Colonic mucosa (tissue), 4 donors: ENCODE measurements at regions not wholly inside any gene's neighbourhood (a gene's known extent, or its start where the extent isn't known, plus 50 kb on each side); places are given as distances from the start of the nearest gene placed in this dataset.

Source experiments
- DNase-seq: peaks from one replicate; pipeline ENCODE4 v3.0.0-alpha.2; 2020
- H3K27ac ChIP-seq: fragments of 200-600 bp; one replicate; pipeline ENCODE4 v1.8.0; 2021
- H3K27me3 ChIP-seq: fragments of 200-600 bp; one replicate; pipeline ENCODE4 v1.8.0; 2021
- H3K36me3 ChIP-seq: fragments of 200-600 bp; one replicate; pipeline ENCODE4 v1.8.0; 2021
- H3K4me1 ChIP-seq: fragments of 200-600 bp; one replicate; pipeline ENCODE4 v1.8.0; 2021; ENCODE audit warnings: mild to moderate bottlenecking
- H3K4me3 ChIP-seq: fragments of 200-600 bp; one replicate; pipeline ENCODE4 v1.8.0; 2021
- H3K9ac ChIP-seq, 2 donors: one replicate each; pipeline ENCODE4 v1.7.0; 2013; ENCODE audit warnings: control low read depth in 2 of 2, low read depth in 2 of 2, low read length in 2 of 2
- H3K9me3 ChIP-seq: fragments of 200-600 bp; one replicate; pipeline ENCODE4 v1.8.0; 2021
- intact Hi-C: fragments of 100-400 bp; cut with DNase I; formaldehyde crosslinking; loops from one replicate; pipeline ENCODE4 v1.14.1; 2022
- TF ChIP-seq, protein P1 (sequence below): fragments of 200-600 bp; IDR thresholded peaks from one replicate; pipeline ENCODE4 v1.8.0; 2022; ENCODE audit warnings: antibody characterized with exemption, mild to moderate bottlenecking
- donor health status: healthy.
- donor health status: DM: no; HTN: no; CAD: no.
- donor health status: DM: no; HTN: no; CAD: no.

DNA sequence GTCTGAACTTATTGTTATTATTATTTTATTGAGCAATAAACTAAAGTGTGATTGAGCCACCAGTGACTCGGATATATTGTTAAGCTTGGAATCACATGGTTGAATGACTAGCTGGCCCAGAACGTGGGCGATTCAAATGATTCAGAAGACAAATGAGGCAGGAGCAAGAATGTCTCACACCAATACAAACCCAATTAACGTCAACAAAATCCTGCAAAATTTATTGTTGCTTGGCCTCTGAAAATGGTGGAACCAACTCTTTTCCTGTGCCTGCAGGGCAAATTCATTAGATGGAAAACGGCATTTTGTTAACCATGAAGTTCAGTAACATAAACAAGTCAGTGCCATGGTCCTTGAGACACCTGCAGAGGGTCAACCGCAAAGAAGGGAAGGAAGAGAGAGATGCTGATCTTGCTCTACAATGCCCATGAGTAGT, 482.0 kb downstream of the SETD4 start:
- no peak overlapping the region for H3K9ac ChIP-seq
- no peak for DNase-seq
- TF ChIP-seq, protein P1, sequence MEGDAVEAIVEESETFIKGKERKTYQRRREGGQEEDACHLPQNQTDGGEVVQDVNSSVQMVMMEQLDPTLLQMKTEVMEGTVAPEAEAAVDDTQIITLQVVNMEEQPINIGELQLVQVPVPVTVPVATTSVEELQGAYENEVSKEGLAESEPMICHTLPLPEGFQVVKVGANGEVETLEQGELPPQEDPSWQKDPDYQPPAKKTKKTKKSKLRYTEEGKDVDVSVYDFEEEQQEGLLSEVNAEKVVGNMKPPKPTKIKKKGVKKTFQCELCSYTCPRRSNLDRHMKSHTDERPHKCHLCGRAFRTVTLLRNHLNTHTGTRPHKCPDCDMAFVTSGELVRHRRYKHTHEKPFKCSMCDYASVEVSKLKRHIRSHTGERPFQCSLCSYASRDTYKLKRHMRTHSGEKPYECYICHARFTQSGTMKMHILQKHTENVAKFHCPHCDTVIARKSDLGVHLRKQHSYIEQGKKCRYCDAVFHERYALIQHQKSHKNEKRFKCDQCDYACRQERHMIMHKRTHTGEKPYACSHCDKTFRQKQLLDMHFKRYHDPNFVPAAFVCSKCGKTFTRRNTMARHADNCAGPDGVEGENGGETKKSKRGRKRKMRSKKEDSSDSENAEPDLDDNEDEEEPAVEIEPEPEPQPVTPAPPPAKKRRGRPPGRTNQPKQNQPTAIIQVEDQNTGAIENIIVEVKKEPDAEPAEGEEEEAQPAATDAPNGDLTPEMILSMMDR, result no peak
- H3K27ac ChIP-seq, result no peak overlapping the region
- H3K27me3 ChIP-seq, result no peaks in the 10 kb centered on the region
- no peaks in the 10 kb centered on the region for H3K4me1 ChIP-seq
- no peaks in the 10 kb centered on the region for H3K9me3 ChIP-seq
- no peak overlapping the region for H3K4me3 ChIP-seq
- intact Hi-C loops, result no loop called here
- no peaks in the 10 kb centered on the region for H3K36me3 ChIP-seq

DNA sequence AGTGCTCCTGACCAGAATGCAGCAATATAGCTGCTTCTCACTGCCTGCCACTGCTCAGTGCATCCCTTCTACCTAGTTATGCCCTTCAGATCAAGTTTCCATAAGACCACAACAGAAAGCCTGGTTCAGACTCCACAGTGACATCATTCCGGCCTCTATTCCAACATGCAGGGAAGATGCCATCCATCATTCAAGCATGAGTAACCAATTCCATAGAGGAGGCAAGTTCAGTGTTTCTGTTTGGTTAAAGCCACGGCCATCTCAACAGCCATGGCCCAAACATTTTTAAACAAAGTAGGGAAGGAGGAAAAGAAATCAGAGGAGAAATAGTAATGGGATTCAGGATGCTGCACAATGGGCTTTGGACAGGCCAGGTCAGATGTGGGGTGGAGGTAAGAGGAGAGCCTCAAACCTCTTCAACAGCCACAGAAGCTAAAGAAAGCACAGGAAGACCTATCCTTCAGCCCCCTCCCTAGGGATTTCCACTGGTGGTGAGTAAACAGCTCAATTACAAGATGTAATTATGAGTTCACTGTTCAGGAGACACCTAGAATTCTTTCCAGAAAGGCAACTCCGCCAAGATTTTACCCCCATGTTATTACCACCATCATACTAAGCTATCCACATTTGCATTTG, 484.9 kb downstream of the SETD4 start:
- no peak overlapping the region for H3K27ac ChIP-seq
- H3K4me1 ChIP-seq, result no peaks in the 10 kb centered on the region
- intact Hi-C loops, result no loop called here
- H3K9ac ChIP-seq, result no peak overlapping the region
- H3K9me3 ChIP-seq, result no peaks in the 10 kb centered on the region
- H3K27me3 ChIP-seq, result no peaks in the 10 kb centered on the region
- TF ChIP-seq, protein P1, result no peak
- H3K36me3 ChIP-seq, result no peaks in the 10 kb centered on the region
- no peak for DNase-seq
- no peak overlapping the region for H3K4me3 ChIP-seq

DNA sequence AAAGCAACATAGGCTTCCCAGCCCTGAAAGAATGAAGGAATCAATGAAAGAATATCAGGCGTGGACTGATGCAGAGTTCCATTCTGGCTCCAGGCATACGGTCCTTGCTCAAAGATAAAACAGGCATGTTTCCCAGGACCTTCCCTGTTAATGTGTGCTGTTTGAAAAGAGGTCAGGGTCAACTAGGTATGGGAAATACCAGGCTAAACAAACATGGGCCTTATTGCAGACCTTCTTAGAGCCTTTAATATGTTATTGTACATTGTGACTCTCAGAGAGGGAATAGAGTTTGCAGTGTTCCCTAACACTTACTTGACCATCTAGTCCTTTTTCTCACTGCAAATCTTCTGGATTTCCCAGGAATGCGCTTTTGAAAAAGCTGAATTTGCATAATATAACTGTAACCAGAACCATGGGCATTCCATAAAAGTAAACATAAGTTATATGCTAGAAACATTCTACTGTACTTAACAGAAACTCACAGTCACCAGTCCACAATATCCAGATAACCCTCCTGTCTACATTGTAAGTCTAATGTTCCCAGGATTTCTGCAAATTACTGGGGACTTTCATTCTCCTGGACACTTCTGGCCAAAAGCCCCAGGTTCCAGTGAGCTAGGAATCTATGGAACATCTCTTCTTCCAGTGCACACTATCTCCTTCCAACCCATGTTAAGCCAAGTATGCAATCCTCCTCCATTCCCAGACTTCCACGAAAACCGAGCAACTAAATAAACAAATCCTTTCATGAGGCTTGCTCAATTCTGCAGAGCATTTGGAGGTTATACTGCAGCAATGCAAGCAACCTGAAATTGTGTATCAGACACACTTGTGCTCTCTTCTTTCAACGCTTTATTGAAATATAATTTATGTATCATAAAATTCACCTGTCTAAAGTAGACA, 486.6 kb downstream of the SETD4 start:
- Histone ChIP-seq H3K27me3 (no peaks in the 10 kb centered on the region), H3K27ac (no peak overlapping the region), H3K9me3 (no peaks in the 10 kb centered on the region), H3K4me1 (no peaks in the 10 kb centered on the region), H3K4me3 (no peak overlapping the region), H3K9ac (no peak overlapping the region), H3K36me3 (no peaks in the 10 kb centered on the region)
- DNase-seq, result no peak
- TF ChIP-seq, protein P1, result no peak
- intact Hi-C loops, result no loop called here

DNA sequence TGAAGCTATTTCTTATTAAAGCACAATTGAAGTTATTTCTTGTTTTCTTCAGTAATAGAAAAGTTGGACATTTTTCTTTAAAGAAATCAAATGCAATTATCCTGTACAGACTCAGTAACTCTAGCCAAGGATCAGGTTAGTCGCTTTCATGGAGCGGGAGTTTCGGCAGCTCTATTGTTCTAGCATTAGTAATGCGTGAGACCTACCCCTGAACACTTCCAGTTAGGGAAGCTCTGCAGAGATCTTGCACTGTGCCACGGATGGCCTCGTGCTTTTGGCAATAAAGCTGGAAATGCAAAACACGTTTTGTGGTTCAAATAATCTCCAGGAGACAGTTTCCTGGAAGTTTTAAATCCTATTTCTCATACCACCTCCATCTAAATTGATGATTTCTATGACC, 488.4 kb downstream of the SETD4 start:
- no peak overlapping the region for H3K9ac ChIP-seq
- no peaks in the 10 kb centered on the region for H3K4me1 ChIP-seq
- H3K36me3 ChIP-seq, result no peaks in the 10 kb centered on the region
- no peak overlapping the region for H3K27ac ChIP-seq
- H3K4me3 ChIP-seq, result no peak overlapping the region
- TF ChIP-seq, protein P1, result no peak
- DNase-seq, result no peak
- H3K27me3 ChIP-seq, result no peaks in the 10 kb centered on the region
- intact Hi-C loops, result no loop called here
- no peaks in the 10 kb centered on the region for H3K9me3 ChIP-seq

DNA sequence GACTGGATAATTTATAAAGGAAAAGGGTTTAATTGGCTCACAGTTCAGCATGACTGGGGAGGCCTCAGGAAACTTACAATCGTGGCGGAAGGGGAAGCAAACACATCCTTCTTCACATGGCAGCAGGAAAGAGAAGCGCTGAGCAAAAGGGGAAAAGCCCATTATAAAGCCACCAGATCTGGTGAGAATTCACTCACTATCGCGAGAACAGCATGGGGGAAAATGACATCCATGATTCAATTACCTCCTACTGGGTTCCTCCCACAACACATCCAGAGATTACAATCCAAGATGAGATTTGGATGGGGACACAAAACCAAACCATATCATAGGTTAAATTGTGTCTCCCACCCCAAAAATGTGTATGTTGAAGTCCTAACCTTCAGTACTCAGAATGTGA, 491.7 kb downstream of the SETD4 start:
- Histone ChIP-seq H3K27ac (no peak overlapping the region), H3K36me3 (no peaks in the 10 kb centered on the region), H3K9me3 (no peaks in the 10 kb centered on the region), H3K9ac (no peak overlapping the region), H3K4me3 (no peak overlapping the region), H3K4me1 (no peaks in the 10 kb centered on the region), H3K27me3 (no peaks in the 10 kb centered on the region)
- intact Hi-C loops, result no loop called here
- TF ChIP-seq, protein P1, result no peak
- DNase-seq, result no peak
